GM18505 (cell line): ENCODE measurements at regions not wholly inside any gene's neighbourhood (a gene's known extent, or its start where the extent isn't known, plus 50 kb on each side); places are given as distances from the start of the nearest gene placed in this dataset.

Experiments used
- ATAC-seq: cut with Tn5 transposase; IDR thresholded peaks from one replicate; pipeline ENCODE4 v1.9.1; 2021; ENCODE audit not compliant: unreplicated experiment
- POLR2A ChIP-seq: IDR thresholded peaks from 4 replicates; pipeline ENCODE4 v1.6.1; 2011; ENCODE audit warnings: borderline replicate concordance; ENCODE audit not compliant: insufficient read depth, insufficient read length; ENCODE audit errors: extremely low read depth

- ATAC-seq = no peak
- TF ChIP-seq POLR2A = no peak
Observed at GRCh38 chr5:124869426-124870033, 123.1 kb upstream of the ZNF608 start.

- TF ChIP-seq POLR2A = no peak
- no peak for ATAC-seq
Observed at GRCh38 chr5:124870070-124870469, 123.6 kb upstream of the ZNF608 start.

- ATAC-seq = no peak
- TF ChIP-seq POLR2A = no peak
Observed at GRCh38 chr5:124871303-124871702, 124.9 kb upstream of the ZNF608 start.

- no peak for ATAC-seq
- no peak for TF ChIP-seq POLR2A
Observed at GRCh38 chr5:124872086-124872485, 125.6 kb upstream of the ZNF608 start.

GRCh38 chr5:124872615-124873014 lies 126.2 kb upstream of the ZNF608 start:
- no peak for ATAC-seq
- no peak for TF ChIP-seq POLR2A

- no peak for ATAC-seq
- no peak for TF ChIP-seq POLR2A
Observed at GRCh38 chr5:124873188-124873587, 126.7 kb upstream of the ZNF608 start.

GRCh38 chr5:124873713-124874112 lies 127.3 kb upstream of the ZNF608 start:
- ATAC-seq = no peak
- TF ChIP-seq POLR2A = no peak

- TF ChIP-seq POLR2A = no peak
- ATAC-seq = no peak
Observed at GRCh38 chr5:124876566-124876965, 130.1 kb upstream of the ZNF608 start.

- no peak for TF ChIP-seq POLR2A
- no peak for ATAC-seq
Observed at GRCh38 chr5:124876983-124877382, 130.5 kb upstream of the ZNF608 start.

- no peak for TF ChIP-seq POLR2A
- ATAC-seq = no peak
Observed at GRCh38 chr5:124877501-124878146, 131.2 kb upstream of the ZNF608 start.

- TF ChIP-seq POLR2A = no peak
- no peak for ATAC-seq
Observed at GRCh38 chr5:124878583-124879342, 132.3 kb upstream of the ZNF608 start.

- TF ChIP-seq POLR2A = no peak
- no peak for ATAC-seq
Observed at GRCh38 chr5:124880903-124881697, 134.7 kb upstream of the ZNF608 start.

GRCh38 chr5:124883681-124884080 lies 137.2 kb upstream of the ZNF608 start:
- ATAC-seq = no peak
- TF ChIP-seq POLR2A = no peak
